Amniotic epithelial cell (primary cell): ENCODE measurements at regions not wholly inside any gene's neighbourhood (a gene's known extent, or its start where the extent isn't known, plus 50 kb on each side); places are given as distances from the start of the nearest gene placed in this dataset.
"Not testable (repeated sequence)": the region's sequence is repeated elsewhere in the genome, so short reads cannot be mapped to it uniquely, and the experiment has no call there.

Source experiments
- DNase-seq: peaks from one replicate; pipeline ENCODE4 v3.0.0-alpha.2; 2010; ENCODE audit warnings: low read depth

DNA sequence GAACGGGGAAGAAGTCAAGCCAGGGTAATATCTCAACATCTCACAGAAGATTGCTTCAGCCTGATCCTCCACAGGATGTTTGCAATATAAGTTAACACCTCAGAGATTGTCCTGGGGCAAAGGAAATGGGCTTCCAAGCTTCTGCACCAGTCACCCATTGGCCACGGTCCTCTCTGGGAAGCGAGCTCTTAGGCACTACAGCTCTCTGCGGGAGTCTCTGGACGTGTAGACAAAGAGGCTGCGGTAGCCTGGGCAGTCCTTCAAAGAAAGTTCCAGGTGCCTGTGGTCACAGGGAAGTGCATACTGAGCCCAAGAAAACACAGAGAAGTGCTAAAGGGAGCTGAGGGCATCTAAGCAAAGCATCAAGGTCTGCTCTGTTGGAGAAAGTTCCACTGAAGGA lies 805.7 kb downstream of the DIAPH3 start:
- peak; percentile 15 for DNase-seq

DNA sequence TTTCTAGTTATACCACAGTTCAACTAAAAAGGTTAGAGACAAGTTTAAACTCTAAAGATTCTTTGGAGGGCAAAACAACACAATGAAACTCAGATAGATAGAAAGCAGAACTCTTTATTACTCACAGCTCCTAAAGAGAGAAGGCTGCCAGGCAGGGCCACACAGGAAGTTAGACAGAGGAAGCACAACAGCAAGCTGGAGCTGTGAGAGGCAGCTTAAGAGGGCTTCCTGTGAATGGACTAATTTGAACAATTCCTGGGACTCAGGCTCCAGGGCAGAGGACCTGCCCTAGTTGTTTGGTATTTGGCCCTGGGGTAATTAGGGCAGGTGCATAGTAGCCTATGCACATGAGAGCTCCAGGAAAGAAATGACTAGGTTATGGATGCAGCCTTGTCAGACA lies 803.6 kb downstream of the DIAPH3 start:
- DNase-seq: peak; percentile 41

DNA sequence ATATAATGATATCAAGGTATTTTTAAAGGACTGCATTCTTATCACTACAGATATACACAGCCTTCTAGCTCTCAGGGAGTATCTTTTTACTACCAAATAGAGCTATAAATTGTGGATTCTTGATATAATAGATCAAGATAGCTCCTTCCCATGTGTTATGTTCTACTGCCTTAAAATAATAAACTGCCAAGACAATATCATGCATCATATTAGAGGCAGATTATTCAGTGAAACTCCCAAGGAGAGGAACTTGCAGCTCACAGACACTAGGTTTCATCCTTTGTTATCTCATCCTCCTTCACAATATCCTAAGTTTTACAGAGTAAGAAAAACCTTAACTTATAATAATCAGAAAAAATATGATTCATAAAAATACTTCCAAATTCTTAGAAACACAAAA lies 802.8 kb downstream of the DIAPH3 start:
- peak; percentile 72 for DNase-seq

DNA sequence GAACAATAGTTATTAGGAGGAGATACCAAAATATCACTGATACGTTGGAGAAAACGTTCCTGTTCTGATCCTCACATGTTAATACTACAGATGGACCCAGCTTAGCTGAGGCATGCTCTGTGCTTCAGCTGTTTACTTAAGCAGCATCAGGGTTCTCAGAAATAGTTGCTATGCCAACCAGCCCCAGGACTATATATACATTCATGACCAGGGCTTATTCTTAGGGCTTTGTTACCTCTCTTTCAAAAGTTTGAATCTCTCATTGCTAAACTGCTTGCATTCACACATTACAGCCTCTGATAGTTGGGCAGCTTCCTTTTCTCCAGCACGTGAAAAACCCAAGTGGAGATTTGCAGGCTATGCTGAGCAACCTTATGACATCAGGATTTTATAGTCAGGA lies 800.4 kb downstream of the DIAPH3 start:
- no peak for DNase-seq

DNA sequence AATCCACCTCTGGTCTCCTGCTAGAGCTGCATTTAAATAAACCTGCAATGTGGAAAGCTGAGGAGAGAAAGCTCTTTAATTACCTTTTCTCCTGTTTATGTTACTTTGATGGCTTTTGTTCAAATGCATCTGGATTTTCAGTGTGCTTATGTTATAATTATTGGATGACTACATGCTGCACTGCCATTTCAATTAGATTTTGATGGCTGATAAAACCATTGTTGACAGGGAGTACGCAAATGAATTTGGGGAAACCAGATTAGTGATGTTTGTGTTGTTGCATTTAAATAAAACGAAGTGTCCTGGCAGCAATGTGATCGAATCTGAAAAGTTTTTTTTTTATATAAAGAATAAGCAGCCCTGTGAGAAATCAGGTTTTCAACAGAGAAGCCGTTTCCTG lies 799.8 kb downstream of the DIAPH3 start:
- no peak for DNase-seq

DNA sequence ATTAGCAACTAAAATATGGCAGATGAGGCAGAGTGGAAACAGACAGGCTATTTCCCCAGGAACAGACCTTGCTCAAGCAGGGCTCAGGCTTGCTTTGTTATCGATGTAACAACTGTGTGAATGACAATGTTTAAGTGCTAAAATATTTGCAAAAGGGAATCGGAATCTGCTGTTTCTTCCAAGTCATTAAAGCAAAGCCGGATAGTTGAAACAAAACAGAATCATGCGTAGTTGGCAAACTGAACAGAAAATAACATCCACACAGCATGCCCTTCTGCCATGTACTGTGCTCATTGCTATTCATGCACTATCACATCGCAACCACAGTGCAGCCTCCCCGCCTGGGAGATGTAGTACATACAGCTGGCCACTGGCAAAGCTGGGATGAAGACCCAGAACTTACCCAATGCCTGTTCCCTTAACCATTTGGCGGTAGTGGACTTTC lies 799.1 kb downstream of the DIAPH3 start:
- no peak for DNase-seq

DNA sequence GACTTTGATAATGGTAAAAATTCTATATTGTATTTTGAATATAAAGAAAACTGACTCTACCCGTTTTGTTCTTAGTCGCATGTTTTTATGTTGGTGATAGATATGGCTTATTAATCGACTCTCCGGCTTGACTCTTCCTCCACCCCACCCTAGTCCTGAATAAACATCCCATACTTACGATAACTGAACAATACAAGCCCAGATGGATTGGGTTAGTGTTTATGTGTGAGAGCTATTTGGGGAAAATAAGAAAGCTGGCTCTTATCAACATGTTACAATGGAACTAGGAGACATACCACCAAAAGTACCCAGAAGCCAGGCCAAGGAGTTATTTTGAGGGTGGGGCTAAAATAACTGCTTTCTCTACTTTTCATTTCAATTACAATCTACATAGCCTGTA lies 796.3 kb downstream of the DIAPH3 start:
- DNase-seq: no peak

DNA sequence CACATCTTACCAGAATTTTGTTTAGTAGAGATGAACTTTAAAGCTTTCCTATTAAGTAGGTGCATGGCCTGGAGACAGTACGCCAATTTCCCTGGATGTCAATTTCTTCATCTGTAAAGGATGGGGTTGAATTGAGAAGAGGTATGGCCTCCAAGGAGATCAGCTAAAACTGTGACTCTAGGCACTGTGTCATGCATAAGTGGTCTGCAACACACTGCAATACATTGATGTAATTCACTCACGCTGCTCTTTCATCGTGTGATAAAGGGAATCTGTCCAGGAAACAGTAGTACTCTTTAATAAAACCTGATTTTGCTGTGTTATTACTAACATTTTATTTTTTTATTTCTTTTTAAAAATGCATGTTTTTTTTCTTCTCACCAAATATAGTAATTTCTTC lies 795.8 kb downstream of the DIAPH3 start:
- DNase-seq: no peak

DNA sequence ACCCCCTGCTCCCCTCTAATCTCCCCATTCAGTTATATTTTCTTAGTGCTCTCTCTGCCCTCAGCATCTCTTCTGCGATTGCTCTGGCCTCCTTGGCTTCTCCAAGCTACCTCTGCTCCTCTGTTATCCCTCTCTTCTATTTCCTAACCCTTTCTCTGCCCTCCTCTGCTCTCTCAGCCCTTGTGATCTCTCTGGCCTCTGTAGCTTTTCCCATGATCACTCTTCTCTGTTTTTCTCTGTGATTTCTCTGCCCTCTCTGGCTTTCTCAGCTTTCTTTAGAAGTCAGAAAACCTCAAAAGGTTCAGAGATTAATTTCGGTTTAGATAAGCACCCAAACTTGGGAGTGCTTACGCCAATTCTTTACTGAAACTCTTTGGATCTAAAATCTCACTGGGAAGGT lies 795.0 kb downstream of the DIAPH3 start:
- peak; percentile 71 for DNase-seq

DNA sequence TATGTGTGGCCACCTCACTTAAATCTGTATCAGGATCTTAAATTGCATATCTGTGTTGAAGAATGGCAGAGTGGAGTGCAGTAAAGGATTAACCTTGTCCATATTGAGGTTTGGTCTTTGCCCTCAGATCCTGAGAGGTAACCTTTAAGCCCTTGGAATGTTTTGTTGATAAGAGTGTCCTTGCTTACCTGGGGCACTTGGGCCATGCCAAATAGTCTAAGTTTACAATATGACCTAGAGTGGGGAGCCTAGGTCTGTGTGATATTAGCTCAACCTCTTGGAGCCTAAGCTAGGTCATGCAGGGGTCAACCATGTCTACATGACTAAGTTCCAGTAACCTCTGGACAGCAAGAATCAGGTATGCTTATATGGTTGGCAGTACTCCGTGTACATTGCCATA lies 792.5 kb downstream of the DIAPH3 start:
- DNase-seq: no peak

DNA sequence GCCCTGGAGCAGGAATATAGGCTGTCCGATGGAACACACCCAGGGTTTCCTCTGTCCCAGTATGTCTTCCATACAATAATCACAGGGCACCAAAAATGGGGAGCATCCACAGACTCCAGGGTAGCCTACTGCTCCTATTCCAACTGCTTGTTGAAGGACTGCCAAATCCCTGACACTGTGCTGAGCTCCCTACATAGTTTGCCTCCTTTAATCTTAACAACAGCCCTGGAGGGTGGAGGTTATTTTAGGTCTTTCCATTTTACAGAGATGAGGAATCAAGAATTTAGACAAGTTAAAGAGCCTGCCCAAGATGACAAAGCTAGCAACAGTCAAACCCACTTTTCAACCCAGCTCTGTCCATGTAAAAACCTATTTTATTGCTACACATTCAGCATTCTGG lies 790.4 kb downstream of the DIAPH3 start:
- DNase-seq: no peak

DNA sequence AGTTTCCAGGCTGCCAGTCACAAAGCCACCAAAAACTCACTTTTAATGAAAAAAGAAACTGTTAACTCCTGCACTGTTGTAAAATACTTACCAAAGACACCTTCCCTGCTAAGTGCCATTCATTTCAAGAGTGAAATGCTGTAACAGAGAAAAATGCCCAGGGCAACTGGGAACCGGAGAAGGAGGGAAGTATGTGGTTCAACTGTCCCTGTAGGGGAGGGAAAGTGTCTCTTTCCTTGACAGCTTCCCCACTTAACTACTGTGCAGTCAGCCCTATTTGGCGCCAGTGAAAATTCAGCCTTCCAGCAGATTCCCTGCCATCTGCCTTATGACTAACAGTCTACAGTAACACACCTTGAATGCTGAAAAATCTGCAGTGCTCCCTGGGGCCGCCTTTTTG lies 789.0 kb downstream of the DIAPH3 start:
- DNase-seq: no peak

DNA sequence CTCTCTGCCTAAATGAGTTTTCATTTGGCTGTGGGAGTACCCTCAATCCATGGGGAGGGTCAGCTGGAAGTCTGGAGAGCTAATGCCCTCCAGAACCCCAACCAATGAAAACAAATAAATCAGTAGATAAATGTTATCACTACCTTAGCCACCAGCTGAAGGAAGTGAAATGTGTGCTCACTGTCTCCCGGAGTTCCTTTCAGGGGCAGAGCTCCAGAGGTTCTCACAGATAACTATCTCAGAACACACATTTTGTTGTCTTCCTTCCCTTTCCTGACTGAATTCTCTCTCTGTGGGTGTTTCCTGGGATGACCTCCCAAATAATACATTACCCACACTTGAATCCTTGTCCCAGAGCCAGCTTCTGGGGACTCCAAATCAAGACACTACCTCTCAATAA lies 779.6 kb downstream of the DIAPH3 start:
- DNase-seq: no peak

DNA sequence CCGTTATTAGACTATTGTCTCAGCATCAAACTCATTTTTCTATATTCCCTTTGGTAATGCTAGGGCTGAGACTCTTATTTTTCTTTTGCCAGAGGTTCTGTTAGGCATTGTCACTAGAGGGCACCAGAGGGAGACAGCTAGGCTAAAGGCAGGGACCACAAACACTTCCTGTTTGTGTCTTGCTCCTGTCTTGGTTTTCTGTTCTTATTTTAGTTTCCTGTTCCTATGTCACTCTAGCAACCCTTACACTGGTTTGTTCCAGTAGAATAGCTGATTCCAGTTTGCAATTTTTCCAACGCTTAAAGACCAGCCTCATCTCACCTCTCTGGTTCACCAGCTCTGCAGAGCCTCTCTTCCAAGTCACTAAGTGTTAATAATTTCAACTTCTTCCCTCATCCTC lies 772.0 kb downstream of the DIAPH3 start:
- DNase-seq: peak; percentile 68

DNA sequence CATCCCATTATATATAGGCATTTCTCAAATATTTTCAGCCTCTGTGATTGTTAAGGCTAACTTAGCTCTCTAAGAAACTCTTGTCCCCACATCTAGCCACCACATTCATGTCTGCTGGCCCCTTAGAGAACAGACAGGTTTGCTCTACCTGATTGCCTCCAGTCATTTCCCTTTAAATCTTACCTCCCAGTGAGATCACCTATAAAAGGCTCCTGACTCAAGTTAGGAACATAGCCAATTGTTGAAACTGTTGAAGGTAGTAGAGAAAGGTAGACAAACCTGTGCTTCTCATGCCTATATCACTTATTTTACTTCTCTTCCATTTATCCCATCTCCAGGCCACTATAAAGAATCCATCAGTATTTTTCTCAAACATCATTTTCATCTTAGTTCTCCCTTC lies 771.4 kb downstream of the DIAPH3 start:
- DNase-seq: no peak

DNA sequence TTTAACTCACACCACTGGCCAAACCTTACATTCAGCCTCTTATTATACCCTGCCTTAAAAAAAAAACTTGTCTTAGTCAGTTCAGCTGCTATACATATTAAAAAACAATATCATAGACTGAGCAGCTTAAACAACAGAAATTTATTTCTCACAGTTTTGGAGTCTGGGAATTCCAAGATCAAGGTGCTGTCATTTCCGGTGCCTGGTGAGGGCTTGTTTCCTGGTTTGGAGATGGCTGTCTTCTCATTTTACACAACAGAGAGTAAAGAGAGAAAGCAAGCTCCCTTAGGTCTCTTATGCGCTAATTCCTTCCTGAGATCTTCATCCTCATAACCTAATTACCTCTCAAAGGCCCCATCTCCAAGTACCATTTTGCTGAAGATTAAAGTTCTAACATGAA lies 769.2 kb downstream of the DIAPH3 start:
- no peak for DNase-seq

DNA sequence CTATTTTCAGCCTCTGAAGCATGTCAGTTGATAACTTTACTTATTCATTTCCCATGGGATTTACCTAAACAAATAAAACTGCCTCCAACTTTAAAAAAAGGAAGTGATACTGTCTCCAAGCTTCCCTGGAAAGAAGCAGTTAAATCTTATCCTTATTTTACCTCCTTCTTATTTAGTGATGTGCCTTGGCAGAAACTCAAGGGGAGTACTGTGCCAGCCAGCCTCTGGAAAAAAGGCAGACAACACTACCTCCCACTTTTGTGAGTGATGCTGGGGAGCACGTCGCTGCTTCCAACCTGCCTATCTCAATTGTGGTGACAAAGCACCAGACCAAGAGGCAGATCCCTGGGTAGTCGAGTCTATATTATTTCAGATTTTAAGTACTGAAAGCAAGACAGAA lies 765.6 kb downstream of the DIAPH3 start:
- DNase-seq: peak; percentile 16

DNA sequence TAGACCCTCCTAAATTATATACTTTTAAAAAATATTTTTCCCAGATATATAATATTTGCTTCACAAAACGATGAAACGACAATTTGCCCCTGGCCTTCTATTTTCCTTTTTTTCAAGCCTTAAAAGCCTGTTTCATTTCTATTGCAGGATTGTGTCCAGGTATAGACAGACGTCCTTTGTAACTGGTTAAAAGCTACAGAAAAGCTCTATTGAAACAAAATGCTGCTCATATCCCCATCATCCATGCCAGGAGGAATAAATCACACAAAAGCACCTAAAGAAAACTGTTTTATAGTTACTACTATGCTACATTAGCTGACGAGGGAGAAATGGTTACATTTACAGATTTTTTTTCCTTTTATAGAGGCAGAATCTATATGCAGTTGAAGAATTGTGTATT lies 765.1 kb downstream of the DIAPH3 start:
- no peak for DNase-seq

DNA sequence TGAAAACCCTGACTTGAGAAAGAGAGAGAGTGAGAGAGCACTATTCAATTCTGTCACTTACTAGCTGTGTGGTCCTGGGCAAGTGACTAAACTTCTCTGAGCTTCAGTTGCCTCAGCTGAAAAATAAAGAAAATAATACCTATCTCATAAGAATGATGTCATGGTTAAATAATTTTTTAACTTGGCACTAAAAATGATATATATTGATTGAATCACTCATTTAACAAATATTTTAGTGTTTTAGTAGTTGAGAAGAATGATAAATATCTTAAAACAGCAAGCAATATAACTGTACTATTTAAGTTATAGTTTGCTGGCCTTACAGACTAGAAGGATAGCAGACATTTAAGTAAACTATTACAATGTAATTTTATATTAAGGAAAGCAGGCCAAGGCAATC lies 764.2 kb downstream of the DIAPH3 start:
- no peak for DNase-seq

DNA sequence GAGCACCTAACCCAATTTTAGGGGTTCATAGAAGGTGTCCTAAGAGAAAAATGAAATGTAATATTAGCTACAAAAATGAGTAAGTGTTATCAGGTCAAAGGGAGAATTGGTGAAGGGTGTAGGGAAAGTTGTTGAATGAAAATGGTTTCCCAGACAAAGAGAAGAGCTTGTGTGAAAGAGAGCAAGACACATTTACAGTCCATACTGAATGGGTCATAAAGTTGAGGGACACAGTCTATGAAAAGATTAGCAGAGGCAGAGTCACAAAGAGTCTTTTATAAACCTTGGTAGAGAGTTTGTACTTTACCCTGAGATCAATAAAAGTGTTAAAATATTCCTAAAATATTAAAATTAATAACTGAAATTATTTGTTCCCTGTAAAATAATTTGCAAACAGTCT lies 759.4 kb downstream of the DIAPH3 start:
- DNase-seq: no peak

DNA sequence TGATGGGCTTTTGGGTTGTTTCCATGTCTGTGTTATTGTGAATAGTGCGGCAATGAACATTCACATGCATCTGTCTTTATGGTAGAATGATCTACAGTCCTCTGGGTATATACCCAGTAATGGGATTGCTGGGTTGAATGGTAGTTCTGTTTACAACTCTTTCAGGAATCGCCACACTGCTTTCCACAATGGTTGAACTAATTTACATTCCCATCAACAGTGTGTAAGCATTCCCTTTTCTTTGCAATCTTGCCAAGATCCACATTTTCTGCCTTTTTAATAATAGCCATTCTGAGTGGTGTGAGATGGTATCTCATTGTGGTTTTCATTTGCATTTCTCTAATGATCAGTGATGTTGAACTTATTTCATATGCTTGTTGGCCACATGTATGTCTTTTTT lies 756.5 kb downstream of the DIAPH3 start:
- not testable (repeated sequence) for DNase-seq

DNA sequence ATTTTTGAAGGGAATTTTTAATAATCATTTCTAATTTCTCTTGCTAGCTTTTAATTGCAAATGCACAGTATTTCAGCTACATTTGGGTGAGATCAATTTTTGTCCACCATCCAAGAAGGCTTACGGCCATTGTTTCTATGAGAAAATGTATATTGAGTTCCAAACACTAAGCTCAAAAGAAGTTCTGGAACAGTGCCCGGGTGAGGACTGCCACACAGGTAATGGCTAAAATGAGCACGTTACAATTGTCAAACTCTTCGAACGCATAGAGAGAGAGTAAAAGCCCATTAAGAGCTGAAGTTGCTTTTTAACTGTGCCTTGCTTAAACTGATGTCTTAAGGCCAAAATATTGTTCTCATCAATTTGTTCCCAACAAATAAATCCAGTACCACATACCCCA lies 755.0 kb downstream of the DIAPH3 start:
- DNase-seq: no peak

DNA sequence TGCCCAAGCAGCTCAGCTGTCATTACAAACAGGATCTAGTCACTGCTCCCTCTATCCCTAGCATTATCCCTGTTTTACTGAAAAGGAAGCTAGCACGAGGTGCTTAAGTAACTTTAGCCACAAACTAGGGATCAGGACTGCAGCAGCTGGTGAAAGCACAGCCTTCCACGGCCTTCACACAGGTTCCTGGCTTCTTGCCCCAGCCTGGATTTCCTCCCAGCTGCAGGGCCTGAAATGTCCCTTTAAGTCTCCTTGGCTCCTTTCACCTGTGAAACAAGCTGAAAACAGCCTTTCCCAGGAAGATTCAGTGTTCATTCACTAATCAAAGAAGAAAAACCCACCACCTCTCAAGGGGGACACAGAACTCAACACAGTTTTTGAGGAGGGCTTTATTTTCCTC lies 754.5 kb downstream of the DIAPH3 start:
- peak; percentile 86 for DNase-seq

DNA sequence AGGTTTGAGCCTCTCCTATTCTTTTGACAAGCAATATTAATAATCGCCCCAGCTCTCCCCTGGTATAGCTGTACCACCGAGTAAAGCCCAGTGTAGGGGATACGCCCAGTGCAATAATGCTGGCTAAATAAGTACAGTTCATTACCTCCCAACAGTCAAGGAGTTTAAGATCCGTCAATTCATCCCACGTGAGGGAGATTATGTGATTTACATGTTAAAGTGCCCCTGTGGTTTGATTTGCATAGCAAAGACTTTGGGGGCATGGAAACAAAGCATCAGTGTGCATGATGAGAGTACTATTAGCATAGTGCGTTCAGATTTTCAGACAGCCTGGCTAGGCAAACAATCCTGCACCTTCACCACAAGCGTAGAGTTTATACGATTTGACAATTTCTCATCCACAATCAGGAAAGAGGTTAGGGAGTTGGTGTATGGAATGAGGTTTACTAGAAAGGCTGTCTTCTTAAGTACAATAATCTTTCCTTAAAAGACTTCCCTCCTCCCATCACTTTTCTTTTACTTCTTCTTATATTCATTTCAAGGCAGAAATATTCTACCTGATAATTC lies 754.0 kb downstream of the DIAPH3 start:
- peak; percentile 75 for DNase-seq

DNA sequence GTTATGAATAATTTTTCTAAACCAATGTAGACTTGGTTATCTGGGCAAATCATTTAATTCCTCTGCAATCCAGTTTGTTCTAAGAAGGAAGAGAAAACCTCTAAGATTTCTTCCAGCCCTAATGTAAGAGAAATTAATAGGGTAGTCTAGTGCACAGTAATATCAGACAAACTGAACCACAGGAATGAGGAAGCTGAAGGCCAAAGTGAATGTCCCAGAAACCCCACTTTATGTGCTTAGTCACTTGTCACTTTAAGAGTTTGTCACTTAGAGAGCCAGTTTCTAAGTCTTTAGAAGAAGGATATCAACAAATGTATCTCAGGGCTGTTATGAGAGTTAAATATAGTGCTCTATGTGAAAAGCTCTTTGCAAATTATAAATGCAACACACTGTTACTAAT lies 750.6 kb downstream of the DIAPH3 start:
- DNase-seq: no peak
